GM12878 (cell line): ENCODE measurements at regions not wholly inside any gene's neighbourhood (a gene's known extent, or its start where the extent isn't known, plus 50 kb on each side); places are given as distances from the start of the nearest gene placed in this dataset.

Source experiments
- ATAC-seq: fragments of 200-7000 bp; cut with Tn5 transposase; 3 replicates; pipeline ENCODE4 v1.9.1; 2020; ENCODE audit warnings: mild to moderate bottlenecking, moderate library complexity
- BruUV-seq: library from RNA; stranded (reverse); fragments of 400-500 nt; replicated peaks from 2 replicates; lab custom pipeline; 2021; lab: Mats Ljungman, UMichigan
- CTCF ChIA-PET: fragments of 300-600 bp; sonication (Branson Sonifier 250); formaldehyde crosslinking; extraction: SDS; loops from one replicate; lab custom pipeline; 2021; ENCODE audit warnings: inconsistent platforms; lab: Yijun Ruan, JAX
- POLR2A ChIA-PET: fragments of 350-600 bp; formaldehyde crosslinking; extraction: SDS; loops from one replicate; lab custom pipeline; 2021; ENCODE audit warnings: inconsistent platforms; lab: Charles Lee
- RAD21 ChIA-PET: fragments of 300-600 bp; sonication (Branson Sonifier 250); formaldehyde crosslinking; loops from one replicate; lab custom pipeline; 2023; ENCODE audit warnings: antibody characterized with exemption; ENCODE audit not compliant: unreplicated experiment; lab: Charles Lee
- SMC1A ChIA-PET: fragments of 300-600 bp; sonication (Branson Sonifier 250); formaldehyde crosslinking; loops from one replicate; lab custom pipeline; 2023; ENCODE audit not compliant: unreplicated experiment, uncharacterized antibody; lab: Charles Lee
- DNase-seq: peaks from one replicate; pipeline ENCODE4 v3.0.0-alpha.2; 2011; ENCODE audit warnings: low read depth, low spot score
- FAIRE-seq: peaks from 3 replicates; lab custom pipeline; 2011; peaks lifted over from hg19 to GRCh38; lab: Jason Lieb, UNC
- H2AFZ ChIP-seq: 2 replicates; pipeline ENCODE4 v1.6.0; 2011; ENCODE audit warnings: low read depth, low read length, control low read depth; ENCODE audit not compliant: control insufficient read depth
- H3K27ac ChIP-seq: 2 replicates; pipeline ENCODE4 v1.5.1; 2011; ENCODE audit warnings: control low read depth; ENCODE audit not compliant: control insufficient read depth, insufficient read depth
- H3K27me3 ChIP-seq, 2 experiments: replicated peaks in 1 of 2; 2 replicates each; pipeline versions ENCODE4 v1.6.0 to v1.6.1; 2011; ENCODE audit warnings: low read length in 1 of 2; ENCODE audit not compliant: control insufficient read depth in 2 of 2, insufficient read depth in 2 of 2
- H3K36me3 ChIP-seq, 2 experiments: 2 replicates each; pipeline ENCODE4 v1.5.1; 2011; ENCODE audit warnings: low read length in 1 of 2; ENCODE audit not compliant: control insufficient read depth in 2 of 2, insufficient read depth in 2 of 2
- H3K4me1 ChIP-seq: 2 replicates; pipeline ENCODE4 v1.6.1; 2011; ENCODE audit warnings: mild to moderate bottlenecking, low read length, moderate library complexity, mixed read lengths; ENCODE audit not compliant: control insufficient read depth, insufficient read depth
- H3K4me2 ChIP-seq: 2 replicates; pipeline ENCODE4 v1.6.0; 2011; ENCODE audit warnings: control low read depth; ENCODE audit not compliant: control insufficient read depth, insufficient read depth
- H3K4me3 ChIP-seq: fragments of 200-600 bp; sonication (generic); 2 replicates; pipeline ENCODE4 v1.5.1; 2016
- H3K79me2 ChIP-seq: 2 replicates; pipeline ENCODE4 v1.6.0; 2011; ENCODE audit warnings: low read length; ENCODE audit not compliant: control insufficient read depth, insufficient read depth
- H3K9ac ChIP-seq: 2 replicates; pipeline ENCODE4 v1.8.0; 2011; ENCODE audit warnings: low read length, control low read depth, mixed read lengths; ENCODE audit not compliant: control insufficient read depth, insufficient read depth
- H3K9me3 ChIP-seq: replicated peaks from 3 replicates; pipeline ENCODE4 v1.5.1; 2011; ENCODE audit warnings: mild to moderate bottlenecking, low read length; ENCODE audit not compliant: control insufficient read depth, insufficient read depth
- H4K20me1 ChIP-seq: 2 replicates; pipeline ENCODE4 v1.6.0; 2011; ENCODE audit not compliant: control insufficient read depth, insufficient read depth
- ASH2L ChIP-seq: fragments of 300-600, 200-600 bp; sonication (generic); IDR thresholded peaks from 2 replicates; pipeline ENCODE4 v1.6.1; 2017; ENCODE audit warnings: low read depth, mild to moderate bottlenecking, borderline replicate concordance
- ATF3 ChIP-seq: IDR thresholded peaks from 2 replicates; pipeline ENCODE4 v1.6.1; 2011; ENCODE audit warnings: low read depth, mild to moderate bottlenecking, low read length, moderate library complexity, borderline replicate concordance; ENCODE audit errors: extremely low read depth
- BACH1 ChIP-seq: fragments of 450-650 bp; IDR thresholded peaks from 2 replicates; pipeline ENCODE4 v1.6.1; 2017; ENCODE audit warnings: mild to moderate bottlenecking, borderline replicate concordance
- BRCA1 ChIP-seq: IDR thresholded peaks from 2 replicates; pipeline ENCODE4 v1.6.1; 2011; ENCODE audit warnings: low read depth, low read length, improper control_type of control experiment
- CBX3 ChIP-seq: fragments of 200-600 bp; sonication (generic); IDR thresholded peaks from 2 replicates; pipeline ENCODE4 v1.6.1; 2016; ENCODE audit warnings: low read depth, borderline replicate concordance
- CHD1 ChIP-seq: IDR thresholded peaks from 2 replicates; pipeline ENCODE4 v1.6.1; 2012; ENCODE audit warnings: low read depth, low read length, improper control_type of control experiment
- CHD4 ChIP-seq: fragments of 200-600 bp; sonication (generic); IDR thresholded peaks from 2 replicates; pipeline ENCODE4 v1.6.1; 2016; ENCODE audit warnings: mild to moderate bottlenecking
- ETV6 ChIP-seq, 2 experiments: fragments of 450-650 bp in 1 of 2; IDR thresholded peaks in 1 of 2; conservative IDR thresholded peaks in 1 of 2; 2 replicates each; pipeline ENCODE4 v1.6.1; 2014; ENCODE audit warnings: antibody characterized with exemption in 1 of 2, borderline replicate concordance in 1 of 2, low read depth in 1 of 2, mild to moderate bottlenecking in 1 of 2, moderate library complexity in 1 of 2
- FOXM1 ChIP-seq: IDR thresholded peaks from 2 replicates; pipeline ENCODE4 v1.6.1; 2012; ENCODE audit warnings: low read depth, mild to moderate bottlenecking, inconsistent platforms, low read length, moderate library complexity
- GATAD2B ChIP-seq: fragments of 450-650 bp; conservative IDR thresholded peaks from 2 replicates; pipeline ENCODE4 v1.6.1; 2017; ENCODE audit warnings: low read depth, mild to moderate bottlenecking, moderate library complexity
- JUND ChIP-seq: IDR thresholded peaks from 2 replicates; pipeline ENCODE4 v1.6.1; 2012; ENCODE audit warnings: low read depth, mild to moderate bottlenecking, low read length, improper control_type of control experiment, moderate library complexity
- NFIC ChIP-seq: IDR thresholded peaks from 2 replicates; pipeline ENCODE4 v1.6.1; 2012; ENCODE audit warnings: low read depth, mild to moderate bottlenecking, inconsistent platforms, low read length, moderate library complexity
- PAX8 ChIP-seq: fragments of 450-650 bp; IDR thresholded peaks from 2 replicates; pipeline ENCODE4 v1.6.1; 2017; ENCODE audit warnings: mild to moderate bottlenecking, moderate library complexity
- RAD21 ChIP-seq: IDR thresholded peaks from 2 replicates; pipeline ENCODE4 v1.6.1; 2011; ENCODE audit warnings: mild to moderate bottlenecking, low read depth, low read length, moderate library complexity; ENCODE audit not compliant: insufficient read depth
- RCOR1 ChIP-seq: conservative IDR thresholded peaks from 2 replicates; pipeline ENCODE4 v1.6.1; 2012; ENCODE audit warnings: low read depth, low read length, improper control_type of control experiment
- RELA ChIP-seq: fragments of 450-650 bp; IDR thresholded peaks from 2 replicates; pipeline ENCODE4 v1.8.0; 2014; ENCODE audit warnings: borderline replicate concordance; ENCODE audit not compliant: partially characterized antibody
- RELB ChIP-seq: fragments of 450-650 bp; IDR thresholded peaks from 2 replicates; pipeline ENCODE4 v1.6.1; 2017; ENCODE audit warnings: low read depth, mild to moderate bottlenecking, moderate library complexity
- SMC3 ChIP-seq: IDR thresholded peaks from 2 replicates; pipeline ENCODE4 v1.6.1; 2011; ENCODE audit warnings: low read length, improper control_type of control experiment, borderline replicate concordance
- TCF12 ChIP-seq: IDR thresholded peaks from 2 replicates; pipeline ENCODE4 v1.6.1; 2011; ENCODE audit warnings: low read depth, mild to moderate bottlenecking, low read length
- ZZZ3 ChIP-seq: IDR thresholded peaks from 2 replicates; pipeline ENCODE4 v1.6.1; 2011; ENCODE audit warnings: low read depth; ENCODE audit not compliant: control insufficient read depth, insufficient read length
- WGBS: methylation state at CpG from one replicate; pipeline ENCODE4 v1.1.6; 2016; ENCODE audit warnings: low lambda C conversion rate; ENCODE audit not compliant: insufficient replicate concordance, insufficient coverage; ENCODE audit errors: missing lambda C conversion rate; 5-methylcytosine and 5-hydroxymethylcytosine counted together
- in situ Hi-C: fragments of 300-500 bp; cut with MboI; formaldehyde crosslinking; loops from 9 replicates; pipeline ENCODE4 v1.14.3; 2018; ENCODE audit warnings: mixed read lengths
- intact Hi-C: fragments of 100-400 bp; cut with micrococcal nuclease; formaldehyde crosslinking; loops from one replicate; pipeline ENCODE4 v1.14.2; 2022; ENCODE audit not compliant: unreplicated experiment

- no peak for TF ChIP-seq CBX3
- no peak for TF ChIP-seq BRCA1
- no peak for TF ChIP-seq ETV6 (conservative IDR thresholded peaks at IDR 0.05 in 1 of 2, IDR thresholded peaks at IDR 0.05 in 1 of 2; ENCODE audit: borderline replicate concordance in 1 of 2, low read depth in 1 of 2)
- no peak for TF ChIP-seq RELB
- no peak for TF ChIP-seq JUND
- TF ChIP-seq RAD21: no peak
Observed at GRCh38 chr13:73369095-73369494, 310.3 kb downstream of the KLF5 start (continued).

- Histone ChIP-seq H4K20me1 (no peaks in the 10 kb centered on the region), H3K4me3 (no peak overlapping the region), H3K36me3 (no peaks in the 10 kb centered on the region), H3K27ac (no peak overlapping the region), H2AFZ (no peak overlapping the region), H3K4me2 (no peak overlapping the region), H3K27me3 (no peaks in the 10 kb centered on the region), H3K9ac (no peak overlapping the region), H3K9me3 (no peaks in the 10 kb centered on the region), H3K79me2 (no peaks in the 10 kb centered on the region), H3K4me1 (no peaks in the 10 kb centered on the region)
- CTCF ChIA-PET: interaction anchor here (0.6 to 0.7 kb wide), 2 partner anchors 765 to 1864 kb away, joined by 3 to 4 read pairs; no protein-coding TSS in a partner anchor
- POLR2A ChIA-PET: no interaction called here
- RAD21 ChIA-PET: no interaction called here
- SMC1A ChIA-PET: interaction anchor here (0.8 kb wide), 1 partner anchor 24 kb away, joined by 3 read pairs; no protein-coding TSS in a partner anchor
- intact Hi-C loops (no loop called here), in situ Hi-C loops (no loop called here)
- FAIRE-seq (no peak), DNase-seq (no peak), ATAC-seq (no peak)
- WGBS: 40% methylated on average over 5 of the region's 5 CpGs
- no TSS peak for BruUV-seq
- TF ChIP-seq SMC3 (no peak), CHD1 (no peak), ZZZ3 (no peak), ATF3 (no peak), TCF12 (no peak), NFIC (no peak), RCOR1 (no peak), CHD4 (no peak), CBX3 (no peak), BACH1 (no peak), ASH2L (no peak), GATAD2B (no peak), FOXM1 (no peak), RELA (no peak), PAX8 (no peak)
Observed at GRCh38 chr13:73368608-73369007, 309.8 kb downstream of the KLF5 start.
